Esophagus muscularis mucosa (tissue), 4 donors: ENCODE measurements at regions not wholly inside any gene's neighbourhood (a gene's known extent, or its start where the extent isn't known, plus 50 kb on each side); places are given as distances from the start of the nearest gene placed in this dataset.

ENCODE experiments used
- DNase-seq: peaks from one replicate; pipeline ENCODE4 v3.0.0-alpha.2; 2017; ENCODE audit errors: extremely low spot score
- H3K27ac ChIP-seq, 4 donors: fragments of 200-600 bp; sonication (generic); replicated peaks in 1 of 4; 1 replicate in 3 of 4; 2 replicates in 1 of 4; pipeline ENCODE4 v1.5.1; 2016 to 2019; ENCODE audit warnings: mild to moderate bottlenecking in 1 of 4
- H3K27me3 ChIP-seq, 4 donors: fragments of 200-600 bp; sonication (generic); one replicate each; pipeline versions ENCODE4 v1.5.1 to v1.6.0; 2016 to 2019
- H3K36me3 ChIP-seq, 4 donors: fragments of 200-600 bp; sonication (generic); one replicate each; pipeline ENCODE4 v1.5.1; 2016 to 2019
- H3K4me1 ChIP-seq, 4 donors: fragments of 200-600 bp; sonication (generic); one replicate each; pipeline ENCODE4 v1.5.1; 2016 to 2019
- H3K4me3 ChIP-seq, 4 donors: fragments of 200-600 bp; sonication (generic); 1 replicate in 2 of 4; 2 replicates in 2 of 4; pipeline ENCODE4 v1.5.1; 2016 to 2019; ENCODE audit warnings: mild to moderate bottlenecking in 4 of 4, moderate library complexity in 1 of 4
- H3K9me3 ChIP-seq, 4 donors: fragments of 200-600 bp; sonication (generic); 1 replicate in 3 of 4; 2 replicates in 1 of 4; pipeline ENCODE4 v1.5.1; 2016 to 2019
- EP300 ChIP-seq: sonication (generic); formaldehyde crosslinking; IDR thresholded peaks from one replicate; pipeline ENCODE4 v1.6.1; 2017; ENCODE audit warnings: antibody characterized with exemption
- POLR2A ChIP-seq: fragments of 450-650 bp; IDR thresholded peaks from one replicate; pipeline ENCODE4 v1.6.1; 2017; ENCODE audit warnings: antibody characterized with exemption, moderate library complexity, mild to moderate bottlenecking, low read depth
- POLR2AphosphoS5 ChIP-seq, 2 donors: sonication (generic); formaldehyde crosslinking; IDR thresholded peaks; one replicate each; pipeline ENCODE4 v1.6.1; 2017; ENCODE audit warnings: antibody characterized with exemption in 2 of 2
- WGBS: methylation state at CpG from one replicate; pipeline ENCODE4 v1.1.5; 2018; 5-methylcytosine and 5-hydroxymethylcytosine counted together
- intact Hi-C: fragments of 100-400 bp; cut with DNase I; formaldehyde crosslinking; loops from one replicate; pipeline ENCODE4 v1.15.1; 2023
- TF ChIP-seq, protein P1 (sequence below), 3 experiments: fragments of 200-600 bp in 2 of 3; fragments of 450-650 bp in 1 of 3; sonication (generic) in 2 of 3; IDR thresholded peaks; one replicate each; pipeline ENCODE4 v1.5.1; 2017 to 2019; ENCODE audit warnings: antibody characterized with exemption in 3 of 3, mild to moderate bottlenecking in 2 of 3, moderate library complexity in 1 of 3

DNA sequence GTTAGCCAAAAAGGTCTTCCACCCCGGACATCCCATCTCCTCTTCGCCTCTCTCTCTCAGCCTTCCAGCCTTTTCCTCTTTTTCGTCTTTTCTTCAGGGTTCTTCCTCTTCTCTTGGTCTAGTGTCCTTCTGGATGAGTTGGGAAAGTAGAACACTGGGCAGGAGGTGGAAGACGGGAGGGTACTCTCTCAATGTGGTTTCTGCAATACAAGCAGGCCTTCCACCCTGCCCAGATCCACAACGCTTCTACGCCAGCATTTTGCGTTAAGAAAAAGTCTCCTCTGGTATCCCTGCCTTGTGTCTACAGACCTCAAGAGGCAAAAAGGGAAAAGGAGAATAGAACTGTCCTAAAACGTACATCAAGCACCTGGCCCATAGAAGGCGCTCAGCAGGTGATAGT lies 587.8 kb downstream of the BNC2 start:
- Histone ChIP-seq H3K36me3 (no peaks in the 10 kb centered on the region), H3K9me3 (no peaks in the 10 kb centered on the region), H3K4me3 (no peak overlapping the region), H3K27ac (no peak overlapping the region), H3K27me3 (no peaks in the 10 kb centered on the region), H3K4me1 (peaks cover 0 to 5% (median 2%) of the 10 kb centered on the region in 4 donors)
- TF ChIP-seq, protein P1, sequence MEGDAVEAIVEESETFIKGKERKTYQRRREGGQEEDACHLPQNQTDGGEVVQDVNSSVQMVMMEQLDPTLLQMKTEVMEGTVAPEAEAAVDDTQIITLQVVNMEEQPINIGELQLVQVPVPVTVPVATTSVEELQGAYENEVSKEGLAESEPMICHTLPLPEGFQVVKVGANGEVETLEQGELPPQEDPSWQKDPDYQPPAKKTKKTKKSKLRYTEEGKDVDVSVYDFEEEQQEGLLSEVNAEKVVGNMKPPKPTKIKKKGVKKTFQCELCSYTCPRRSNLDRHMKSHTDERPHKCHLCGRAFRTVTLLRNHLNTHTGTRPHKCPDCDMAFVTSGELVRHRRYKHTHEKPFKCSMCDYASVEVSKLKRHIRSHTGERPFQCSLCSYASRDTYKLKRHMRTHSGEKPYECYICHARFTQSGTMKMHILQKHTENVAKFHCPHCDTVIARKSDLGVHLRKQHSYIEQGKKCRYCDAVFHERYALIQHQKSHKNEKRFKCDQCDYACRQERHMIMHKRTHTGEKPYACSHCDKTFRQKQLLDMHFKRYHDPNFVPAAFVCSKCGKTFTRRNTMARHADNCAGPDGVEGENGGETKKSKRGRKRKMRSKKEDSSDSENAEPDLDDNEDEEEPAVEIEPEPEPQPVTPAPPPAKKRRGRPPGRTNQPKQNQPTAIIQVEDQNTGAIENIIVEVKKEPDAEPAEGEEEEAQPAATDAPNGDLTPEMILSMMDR (IDR thresholded peaks at IDR 0.05), result no peak
- no peak for TF ChIP-seq POLR2A
- no peak for TF ChIP-seq EP300
- TF ChIP-seq POLR2AphosphoS5 (IDR thresholded peaks at IDR 0.05), result no peak
- intact Hi-C loops, result no loop called here
- WGBS, result 84% methylated on average over 9 of the region's 9 CpGs
- no peak for DNase-seq

DNA sequence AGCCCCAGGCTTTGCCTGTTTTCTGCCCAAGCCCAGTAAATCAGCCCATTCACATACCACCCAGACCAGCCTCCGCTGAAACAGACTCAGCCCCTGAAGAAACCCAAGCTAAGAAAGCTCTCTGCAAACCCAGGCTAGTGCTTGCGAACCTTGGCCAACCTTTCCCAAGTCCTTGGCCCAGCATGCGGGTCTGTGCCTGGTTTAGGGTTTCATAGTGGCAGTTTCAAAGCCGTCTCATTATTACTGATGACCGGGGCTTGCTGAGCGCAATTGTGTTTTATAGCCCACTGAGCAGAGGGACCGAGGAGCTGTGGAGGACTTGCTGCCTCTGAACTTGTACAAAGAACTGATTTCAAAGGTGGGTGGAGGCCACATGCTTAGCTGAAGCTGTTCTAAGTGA lies 584.3 kb downstream of the BNC2 start:
- no peaks in the 10 kb centered on the region for H3K9me3 ChIP-seq
- no peaks in the 10 kb centered on the region for H3K36me3 ChIP-seq
- H3K27ac ChIP-seq, result no peak overlapping the region
- peaks cover 0 to 5% (median 2%) of the 10 kb centered on the region in 4 donors for H3K4me1 ChIP-seq
- no peak overlapping the region for H3K4me3 ChIP-seq
- no peak for TF ChIP-seq POLR2A
- no peak for TF ChIP-seq EP300
- no peak for TF ChIP-seq POLR2AphosphoS5 (IDR thresholded peaks at IDR 0.05)
- TF ChIP-seq, protein P1 (IDR thresholded peaks at IDR 0.05), result no peak
- H3K27me3 ChIP-seq, result no peaks in the 10 kb centered on the region
- no peak for DNase-seq
- intact Hi-C loops, result no loop called here
- WGBS, result 73% methylated on average over 6 of the region's 7 CpGs

GRCh38 chr9:16289639-16290038 lies 580.8 kb downstream of the BNC2 start:
- Histone ChIP-seq H3K27me3 (no peaks in the 10 kb centered on the region), H3K4me3 (no peak overlapping the region), H3K27ac (no peak overlapping the region), H3K4me1 (peaks cover 0 to 5% (median 4%) of the 10 kb centered on the region in 4 donors), H3K36me3 (no peaks in the 10 kb centered on the region), H3K9me3 (no peaks in the 10 kb centered on the region)
- 88% methylated on average over 3 of the region's 3 CpGs for WGBS
- DNase-seq, result no peak
- TF ChIP-seq POLR2AphosphoS5 (IDR thresholded peaks at IDR 0.05) (no peak), POLR2A (no peak)
- TF ChIP-seq, protein P1 (IDR thresholded peaks at IDR 0.05), result no peak
- intact Hi-C loops, result no loop called here

DNA sequence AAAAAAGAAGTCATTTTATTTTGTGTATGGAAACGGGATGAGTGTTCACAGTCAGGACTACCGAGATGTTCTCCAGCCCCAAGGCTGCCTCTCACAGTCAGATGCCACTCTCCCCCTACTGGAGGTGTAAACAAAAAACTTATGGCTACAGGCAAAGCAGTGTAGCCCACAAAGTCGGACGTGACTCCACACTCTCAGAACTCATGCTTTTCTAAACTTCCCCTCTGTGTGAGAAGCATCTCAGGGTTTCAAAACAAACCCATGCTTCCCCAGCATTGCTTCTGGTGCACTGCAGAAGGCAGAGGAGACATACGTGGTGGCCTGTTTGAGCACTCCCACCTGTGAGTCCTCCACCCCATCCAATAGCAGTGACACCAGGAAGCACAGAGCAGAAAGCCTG lies 580.3 kb downstream of the BNC2 start:
- H3K4me1 ChIP-seq, result peaks cover 0 to 10% (median 6%) of the 10 kb centered on the region in 4 donors
- no peak for DNase-seq
- intact Hi-C loops, result no loop called here
- no peak overlapping the region for H3K27ac ChIP-seq
- no peaks in the 10 kb centered on the region for H3K27me3 ChIP-seq
- no peaks in the 10 kb centered on the region for H3K36me3 ChIP-seq
- TF ChIP-seq POLR2A (no peak), POLR2AphosphoS5 (IDR thresholded peaks at IDR 0.05) (no peak), EP300 (no peak)
- TF ChIP-seq, protein P1 (IDR thresholded peaks at IDR 0.05), result no peak
- 83% methylated on average over 5 of the region's 5 CpGs for WGBS
- H3K9me3 ChIP-seq, result no peaks in the 10 kb centered on the region
- no peak overlapping the region for H3K4me3 ChIP-seq

GRCh38 chr9:16291921-16292320 lies 578.5 kb downstream of the BNC2 start:
- WGBS, result 95% methylated on average over 4 of the region's 4 CpGs
- intact Hi-C loops, result no loop called here
- TF ChIP-seq, protein P1 (IDR thresholded peaks at IDR 0.05), result no peak
- no peak for TF ChIP-seq POLR2A
- TF ChIP-seq EP300, result no peak
- TF ChIP-seq POLR2AphosphoS5 (IDR thresholded peaks at IDR 0.05), result no peak
- Histone ChIP-seq H3K36me3 (no peaks in the 10 kb centered on the region), H3K27ac (no peak overlapping the region), H3K4me1 (peaks cover 0 to 10% (median 6%) of the 10 kb centered on the region in 4 donors), H3K4me3 (no peak overlapping the region), H3K27me3 (no peaks in the 10 kb centered on the region), H3K9me3 (no peaks in the 10 kb centered on the region)
- DNase-seq, result no peak
